ENCODE measurements at regions not wholly inside any gene's neighbourhood (a gene's known extent, or its start where the extent isn't known, plus 50 kb on each side); places are given as distances from the start of the nearest gene placed in this dataset.

GRCh38 chr3:70832834-70833205 is 520.4 kb upstream of the MDFIC2 start:
- H3F3A ChIP-seq (ENCODE audit: insufficient read depth, low read length, poor library complexity, severe bottlenecking), result no peaks in the 10 kb centered on the region
- no peaks in the 10 kb centered on the region for H3K79me2 ChIP-seq (replicated peaks; ENCODE audit: insufficient read depth, low read length)
- no peaks in the 10 kb centered on the region for H3K9me2 ChIP-seq (ENCODE audit: insufficient read depth, low read length)
- no peak overlapping the region for H3K4me3 ChIP-seq (ENCODE audit: low read length)
- TF ChIP-seq MXI1 (conservative IDR thresholded peaks at IDR 0.05; ENCODE audit: poor library complexity, severe bottlenecking) (no peak), SMC3 (conservative IDR thresholded peaks at IDR 0.05; ENCODE audit: poor library complexity) (no peak), POLR2AphosphoS5 (IDR thresholded peaks at IDR 0.05) (no peak), TAF1 (IDR thresholded peaks at IDR 0.05; ENCODE audit: low read depth) (no peak), EP300 (conservative IDR thresholded peaks at IDR 0.05; ENCODE audit: poor library complexity, severe bottlenecking) (no peak), EZH2 (IDR thresholded peaks at IDR 0.05; ENCODE audit: borderline replicate concordance, insufficient read depth, low read length, poor library complexity, severe bottlenecking) (no peak), CTCF (IDR thresholded peaks at IDR 0.05; ENCODE audit: poor library complexity, severe bottlenecking) (no peak), RAD21 (conservative IDR thresholded peaks at IDR 0.05) (no peak)
- TF ChIP-seq, protein P1, sequence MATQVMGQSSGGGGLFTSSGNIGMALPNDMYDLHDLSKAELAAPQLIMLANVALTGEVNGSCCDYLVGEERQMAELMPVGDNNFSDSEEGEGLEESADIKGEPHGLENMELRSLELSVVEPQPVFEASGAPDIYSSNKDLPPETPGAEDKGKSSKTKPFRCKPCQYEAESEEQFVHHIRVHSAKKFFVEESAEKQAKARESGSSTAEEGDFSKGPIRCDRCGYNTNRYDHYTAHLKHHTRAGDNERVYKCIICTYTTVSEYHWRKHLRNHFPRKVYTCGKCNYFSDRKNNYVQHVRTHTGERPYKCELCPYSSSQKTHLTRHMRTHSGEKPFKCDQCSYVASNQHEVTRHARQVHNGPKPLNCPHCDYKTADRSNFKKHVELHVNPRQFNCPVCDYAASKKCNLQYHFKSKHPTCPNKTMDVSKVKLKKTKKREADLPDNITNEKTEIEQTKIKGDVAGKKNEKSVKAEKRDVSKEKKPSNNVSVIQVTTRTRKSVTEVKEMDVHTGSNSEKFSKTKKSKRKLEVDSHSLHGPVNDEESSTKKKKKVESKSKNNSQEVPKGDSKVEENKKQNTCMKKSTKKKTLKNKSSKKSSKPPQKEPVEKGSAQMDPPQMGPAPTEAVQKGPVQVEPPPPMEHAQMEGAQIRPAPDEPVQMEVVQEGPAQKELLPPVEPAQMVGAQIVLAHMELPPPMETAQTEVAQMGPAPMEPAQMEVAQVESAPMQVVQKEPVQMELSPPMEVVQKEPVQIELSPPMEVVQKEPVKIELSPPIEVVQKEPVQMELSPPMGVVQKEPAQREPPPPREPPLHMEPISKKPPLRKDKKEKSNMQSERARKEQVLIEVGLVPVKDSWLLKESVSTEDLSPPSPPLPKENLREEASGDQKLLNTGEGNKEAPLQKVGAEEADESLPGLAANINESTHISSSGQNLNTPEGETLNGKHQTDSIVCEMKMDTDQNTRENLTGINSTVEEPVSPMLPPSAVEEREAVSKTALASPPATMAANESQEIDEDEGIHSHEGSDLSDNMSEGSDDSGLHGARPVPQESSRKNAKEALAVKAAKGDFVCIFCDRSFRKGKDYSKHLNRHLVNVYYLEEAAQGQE (IDR thresholded peaks at IDR 0.05; ENCODE audit: borderline replicate concordance), result no peak
- no peak overlapping the region for H3K4me2 ChIP-seq (ENCODE audit: low read length)
- no peaks in the 10 kb centered on the region for H3K27me3 ChIP-seq (ENCODE audit: insufficient read depth, low read depth, low read length)
- no peaks in the 10 kb centered on the region for H4K20me1 ChIP-seq (ENCODE audit: insufficient read depth)
- no peak overlapping the region for H3K27ac ChIP-seq (ENCODE audit: low read length)
- H3K9ac ChIP-seq (ENCODE audit: low read length), result no peak overlapping the region
- no peaks in the 10 kb centered on the region for H3K9me3 ChIP-seq (ENCODE audit: low read length)
- no peaks in the 10 kb centered on the region for H3K36me3 ChIP-seq (ENCODE audit: insufficient read depth, low read length)
- no peak overlapping the region for H2AFZ ChIP-seq (ENCODE audit: low read depth, low read length)

DNA sequence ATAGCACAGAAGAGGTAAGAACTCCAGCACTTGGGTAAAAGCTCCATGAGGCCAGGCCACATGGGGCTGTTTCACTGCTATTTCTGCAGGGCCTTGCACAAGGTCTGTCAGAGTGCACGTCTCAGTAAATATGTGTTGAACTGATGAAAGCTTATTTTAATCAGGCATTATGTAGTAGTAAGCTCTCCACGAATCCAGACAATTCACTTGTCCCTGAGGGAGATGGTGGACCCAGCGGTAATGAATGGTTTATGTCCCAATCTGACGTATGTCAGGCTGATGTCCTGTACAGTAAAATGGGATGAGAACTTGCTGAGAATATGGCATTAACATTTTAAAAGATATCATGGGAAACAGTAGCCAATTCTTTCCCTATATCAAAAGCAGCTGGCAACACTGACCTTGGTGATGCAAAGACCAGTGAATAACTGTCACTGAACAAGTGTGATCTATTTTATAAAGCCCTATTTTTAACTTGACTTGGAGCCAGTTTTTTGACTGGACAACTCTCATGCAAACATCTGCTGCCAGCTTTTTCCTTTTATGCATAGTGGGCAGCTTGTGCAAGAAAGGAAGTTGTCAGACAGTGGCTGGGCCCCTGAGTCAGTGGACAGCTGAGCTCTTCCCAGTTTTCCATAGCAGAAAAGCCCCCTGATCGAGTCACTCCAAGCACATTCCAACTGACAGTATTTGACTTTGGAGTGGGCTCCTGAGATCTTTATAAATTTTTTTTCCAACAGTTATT is 519.8 kb upstream of the MDFIC2 start:
- H3K27ac ChIP-seq (ENCODE audit: low read length), result no peak overlapping the region
- TF ChIP-seq POLR2AphosphoS5 (IDR thresholded peaks at IDR 0.05), result no peak
- TF ChIP-seq, protein P1 (IDR thresholded peaks at IDR 0.05; ENCODE audit: borderline replicate concordance), result no peak
- TF ChIP-seq RAD21 (conservative IDR thresholded peaks at IDR 0.05), result no peak
- no peak for TF ChIP-seq TAF1 (IDR thresholded peaks at IDR 0.05; ENCODE audit: low read depth)
- no peak for TF ChIP-seq EZH2 (IDR thresholded peaks at IDR 0.05; ENCODE audit: borderline replicate concordance, insufficient read depth, low read length, poor library complexity, severe bottlenecking)
- TF ChIP-seq EP300 (conservative IDR thresholded peaks at IDR 0.05; ENCODE audit: poor library complexity, severe bottlenecking), result no peak
- TF ChIP-seq SMC3 (conservative IDR thresholded peaks at IDR 0.05; ENCODE audit: poor library complexity), result no peak
- no peak for TF ChIP-seq MXI1 (conservative IDR thresholded peaks at IDR 0.05; ENCODE audit: poor library complexity, severe bottlenecking)
- TF ChIP-seq CTCF (IDR thresholded peaks at IDR 0.05; ENCODE audit: poor library complexity, severe bottlenecking), result no peak
- H3K79me2 ChIP-seq (replicated peaks; ENCODE audit: insufficient read depth, low read length), result no peaks in the 10 kb centered on the region
- H3K4me3 ChIP-seq (ENCODE audit: low read length), result no peak overlapping the region
- no peaks in the 10 kb centered on the region for H3K27me3 ChIP-seq (ENCODE audit: insufficient read depth, low read depth, low read length)
- H3K9me3 ChIP-seq (ENCODE audit: low read length), result no peaks in the 10 kb centered on the region
- no peak overlapping the region for H3K4me2 ChIP-seq (ENCODE audit: low read length)
- H3K9ac ChIP-seq (ENCODE audit: low read length), result no peak overlapping the region
- no peaks in the 10 kb centered on the region for H3K9me2 ChIP-seq (ENCODE audit: insufficient read depth, low read length)
- H2AFZ ChIP-seq (ENCODE audit: low read depth, low read length), result no peak overlapping the region
- no peaks in the 10 kb centered on the region for H3F3A ChIP-seq (ENCODE audit: insufficient read depth, low read length, poor library complexity, severe bottlenecking)
- no peaks in the 10 kb centered on the region for H4K20me1 ChIP-seq (ENCODE audit: insufficient read depth)
- H3K36me3 ChIP-seq (ENCODE audit: insufficient read depth, low read length), result no peaks in the 10 kb centered on the region

Data from neural cell (in vitro differentiated cells).